ENCODE measurements at regions not wholly inside any gene's neighbourhood (a gene's known extent, or its start where the extent isn't known, plus 50 kb on each side); places are given as distances from the start of the nearest gene placed in this dataset.

GRCh38 chr6:128599036-128599435, 78.6 kb upstream of the PTPRK start:
- in situ Hi-C loops (cut with MboI; ENCODE audit: low sequenced_read_pairs, unreplicated experiment), result no loop called here
- no peak for TF ChIP-seq CTCF (IDR thresholded peaks at IDR 0.05; ENCODE audit: borderline replicate concordance, control extremely low read depth, extremely low read depth, insufficient read depth, missing control alignments)
- no peak for DNase-seq (ENCODE audit: low spot score)

GRCh38 chr6:128598571-128598970, 78.2 kb upstream of the PTPRK start:
- TF ChIP-seq CTCF (IDR thresholded peaks at IDR 0.05; ENCODE audit: borderline replicate concordance, control extremely low read depth, extremely low read depth, insufficient read depth, missing control alignments), result no peak
- in situ Hi-C loops (cut with MboI; ENCODE audit: low sequenced_read_pairs, unreplicated experiment), result no loop called here

DNA sequence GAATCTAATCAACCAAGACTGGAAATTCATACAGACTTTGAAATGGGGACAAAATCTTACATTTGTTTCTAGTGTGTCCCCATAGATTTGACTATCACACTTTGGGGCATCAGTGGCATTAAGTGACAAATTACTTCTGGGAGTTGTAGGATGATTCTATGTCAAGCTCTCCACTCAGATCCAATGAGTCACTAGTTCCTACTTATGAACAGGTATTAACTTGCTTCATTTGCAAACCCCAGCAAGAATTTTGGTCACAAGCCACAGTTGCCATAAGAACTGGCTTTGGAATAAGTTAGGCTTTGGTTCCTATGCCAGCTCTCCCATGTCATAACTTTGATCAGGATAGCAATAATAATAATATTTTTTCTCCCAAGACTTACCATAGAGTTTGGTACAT, 77.6 kb upstream of the PTPRK start:
- TF ChIP-seq CTCF (IDR thresholded peaks at IDR 0.05; ENCODE audit: borderline replicate concordance, control extremely low read depth, extremely low read depth, insufficient read depth, missing control alignments), result no peak
- no peak for DNase-seq (ENCODE audit: low spot score)
- in situ Hi-C loops (cut with MboI; ENCODE audit: low sequenced_read_pairs, unreplicated experiment), result no loop called here

More at GRCh38 chr6:128598571-128598970, 78.2 kb upstream of the PTPRK start:
- no peak for DNase-seq (ENCODE audit: low spot score)

DNA sequence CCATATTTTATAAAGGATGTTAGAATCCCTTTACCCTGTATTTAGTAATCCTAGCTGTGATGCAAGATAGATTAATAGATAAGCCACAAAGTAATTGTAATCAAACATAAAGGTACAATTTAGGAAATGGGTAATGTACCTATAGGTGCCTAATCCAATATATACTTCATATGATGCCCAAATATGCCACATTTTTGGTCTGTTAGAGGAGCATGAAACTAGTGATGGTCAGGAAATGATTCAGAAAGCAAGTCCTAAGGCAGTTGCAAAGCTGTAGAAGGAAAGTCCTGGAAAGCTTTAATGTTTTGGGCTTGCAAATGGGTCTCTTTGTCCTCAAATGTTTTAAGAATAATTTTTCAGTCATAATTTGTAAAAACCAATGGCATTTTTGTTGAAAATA, 76.6 kb upstream of the PTPRK start:
- TF ChIP-seq CTCF (IDR thresholded peaks at IDR 0.05; ENCODE audit: borderline replicate concordance, control extremely low read depth, extremely low read depth, insufficient read depth, missing control alignments), result no peak
- DNase-seq (ENCODE audit: low spot score), result no peak
- in situ Hi-C loops (cut with MboI; ENCODE audit: low sequenced_read_pairs, unreplicated experiment), result no loop called here

GRCh38 chr6:128595544-128595943, 75.1 kb upstream of the PTPRK start:
- no peak for DNase-seq (ENCODE audit: low spot score)
- no peak for TF ChIP-seq CTCF (IDR thresholded peaks at IDR 0.05; ENCODE audit: borderline replicate concordance, control extremely low read depth, extremely low read depth, insufficient read depth, missing control alignments)
- in situ Hi-C loops (cut with MboI; ENCODE audit: low sequenced_read_pairs, unreplicated experiment), result no loop called here

DNA sequence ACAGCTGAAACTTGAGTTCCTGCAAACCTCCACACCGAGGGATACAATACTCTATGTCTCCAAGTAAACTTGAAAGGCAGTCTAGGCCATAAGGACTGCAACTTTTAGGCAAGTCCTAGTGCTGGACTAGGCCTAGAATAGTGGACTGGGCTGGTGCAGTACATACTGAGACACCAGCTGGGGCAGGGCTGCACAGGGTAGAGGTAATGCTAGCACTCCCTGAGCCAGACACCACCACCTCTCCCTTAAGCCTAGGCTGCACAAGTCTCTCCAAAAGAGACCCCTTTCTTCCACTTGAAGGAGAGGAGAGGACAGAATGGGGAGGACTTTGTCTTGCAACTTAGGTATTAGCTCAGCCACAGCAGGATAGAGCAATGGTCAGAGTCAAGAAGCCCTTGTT, 65.7 kb upstream of the PTPRK start:
- in situ Hi-C loops (cut with MboI; ENCODE audit: low sequenced_read_pairs, unreplicated experiment), result no loop called here
- no peak for TF ChIP-seq CTCF (IDR thresholded peaks at IDR 0.05; ENCODE audit: borderline replicate concordance, control extremely low read depth, extremely low read depth, insufficient read depth, missing control alignments)
- no peak for DNase-seq (ENCODE audit: low spot score)

All from GM13976 (cell line).